ENCODE measurements at regions not wholly inside any gene's neighbourhood (a gene's known extent, or its start where the extent isn't known, plus 50 kb on each side); places are given as distances from the start of the nearest gene placed in this dataset.

- no peak for DNase-seq (ENCODE audit: low read depth in 1 of 2, low spot score in 1 of 2)
- TF ChIP-seq POLR2AphosphoS5 (IDR thresholded peaks at IDR 0.05; ENCODE audit: low read depth) = no peak
- TF ChIP-seq, protein P1, sequence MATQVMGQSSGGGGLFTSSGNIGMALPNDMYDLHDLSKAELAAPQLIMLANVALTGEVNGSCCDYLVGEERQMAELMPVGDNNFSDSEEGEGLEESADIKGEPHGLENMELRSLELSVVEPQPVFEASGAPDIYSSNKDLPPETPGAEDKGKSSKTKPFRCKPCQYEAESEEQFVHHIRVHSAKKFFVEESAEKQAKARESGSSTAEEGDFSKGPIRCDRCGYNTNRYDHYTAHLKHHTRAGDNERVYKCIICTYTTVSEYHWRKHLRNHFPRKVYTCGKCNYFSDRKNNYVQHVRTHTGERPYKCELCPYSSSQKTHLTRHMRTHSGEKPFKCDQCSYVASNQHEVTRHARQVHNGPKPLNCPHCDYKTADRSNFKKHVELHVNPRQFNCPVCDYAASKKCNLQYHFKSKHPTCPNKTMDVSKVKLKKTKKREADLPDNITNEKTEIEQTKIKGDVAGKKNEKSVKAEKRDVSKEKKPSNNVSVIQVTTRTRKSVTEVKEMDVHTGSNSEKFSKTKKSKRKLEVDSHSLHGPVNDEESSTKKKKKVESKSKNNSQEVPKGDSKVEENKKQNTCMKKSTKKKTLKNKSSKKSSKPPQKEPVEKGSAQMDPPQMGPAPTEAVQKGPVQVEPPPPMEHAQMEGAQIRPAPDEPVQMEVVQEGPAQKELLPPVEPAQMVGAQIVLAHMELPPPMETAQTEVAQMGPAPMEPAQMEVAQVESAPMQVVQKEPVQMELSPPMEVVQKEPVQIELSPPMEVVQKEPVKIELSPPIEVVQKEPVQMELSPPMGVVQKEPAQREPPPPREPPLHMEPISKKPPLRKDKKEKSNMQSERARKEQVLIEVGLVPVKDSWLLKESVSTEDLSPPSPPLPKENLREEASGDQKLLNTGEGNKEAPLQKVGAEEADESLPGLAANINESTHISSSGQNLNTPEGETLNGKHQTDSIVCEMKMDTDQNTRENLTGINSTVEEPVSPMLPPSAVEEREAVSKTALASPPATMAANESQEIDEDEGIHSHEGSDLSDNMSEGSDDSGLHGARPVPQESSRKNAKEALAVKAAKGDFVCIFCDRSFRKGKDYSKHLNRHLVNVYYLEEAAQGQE (IDR thresholded peaks at IDR 0.05; ENCODE audit: insufficient replicate concordance, low read depth) = no peak
- no peak for TF ChIP-seq GABPA (IDR thresholded peaks at IDR 0.05; ENCODE audit: low read depth)
- no peak for TF ChIP-seq SPI1 (IDR thresholded peaks at IDR 0.05; ENCODE audit: borderline replicate concordance, low read depth)
- TF ChIP-seq, protein P2, sequence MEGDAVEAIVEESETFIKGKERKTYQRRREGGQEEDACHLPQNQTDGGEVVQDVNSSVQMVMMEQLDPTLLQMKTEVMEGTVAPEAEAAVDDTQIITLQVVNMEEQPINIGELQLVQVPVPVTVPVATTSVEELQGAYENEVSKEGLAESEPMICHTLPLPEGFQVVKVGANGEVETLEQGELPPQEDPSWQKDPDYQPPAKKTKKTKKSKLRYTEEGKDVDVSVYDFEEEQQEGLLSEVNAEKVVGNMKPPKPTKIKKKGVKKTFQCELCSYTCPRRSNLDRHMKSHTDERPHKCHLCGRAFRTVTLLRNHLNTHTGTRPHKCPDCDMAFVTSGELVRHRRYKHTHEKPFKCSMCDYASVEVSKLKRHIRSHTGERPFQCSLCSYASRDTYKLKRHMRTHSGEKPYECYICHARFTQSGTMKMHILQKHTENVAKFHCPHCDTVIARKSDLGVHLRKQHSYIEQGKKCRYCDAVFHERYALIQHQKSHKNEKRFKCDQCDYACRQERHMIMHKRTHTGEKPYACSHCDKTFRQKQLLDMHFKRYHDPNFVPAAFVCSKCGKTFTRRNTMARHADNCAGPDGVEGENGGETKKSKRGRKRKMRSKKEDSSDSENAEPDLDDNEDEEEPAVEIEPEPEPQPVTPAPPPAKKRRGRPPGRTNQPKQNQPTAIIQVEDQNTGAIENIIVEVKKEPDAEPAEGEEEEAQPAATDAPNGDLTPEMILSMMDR (IDR thresholded peaks at IDR 0.05; ENCODE audit: insufficient read depth, low read length) = no peak
- Histone ChIP-seq H3K27me3 (ENCODE audit: insufficient read depth, poor library complexity, severe bottlenecking) (no peaks in the 10 kb centered on the region), H3K4me3 (replicated peaks; ENCODE audit: insufficient read depth, low read length) (no peak overlapping the region), H3K27ac (replicated peaks) (no peak overlapping the region)
Observed at GRCh38 chr9:118785456-118785855, 583.8 kb downstream of the BRINP1 start.

GRCh38 chr9:118786877-118787276 lies 582.4 kb downstream of the BRINP1 start:
- TF ChIP-seq, protein P2 (IDR thresholded peaks at IDR 0.05; ENCODE audit: insufficient read depth, low read length) = no peak
- TF ChIP-seq, protein P1 (IDR thresholded peaks at IDR 0.05; ENCODE audit: insufficient replicate concordance, low read depth) = no peak
- TF ChIP-seq POLR2AphosphoS5 (IDR thresholded peaks at IDR 0.05; ENCODE audit: low read depth) = no peak
- TF ChIP-seq GABPA (IDR thresholded peaks at IDR 0.05; ENCODE audit: low read depth) = no peak
- no peak for TF ChIP-seq SPI1 (IDR thresholded peaks at IDR 0.05; ENCODE audit: borderline replicate concordance, low read depth)
- H3K4me3 ChIP-seq (replicated peaks; ENCODE audit: insufficient read depth, low read length) = no peak overlapping the region
- no peak for DNase-seq (ENCODE audit: low read depth in 1 of 2, low spot score in 1 of 2)

DNA sequence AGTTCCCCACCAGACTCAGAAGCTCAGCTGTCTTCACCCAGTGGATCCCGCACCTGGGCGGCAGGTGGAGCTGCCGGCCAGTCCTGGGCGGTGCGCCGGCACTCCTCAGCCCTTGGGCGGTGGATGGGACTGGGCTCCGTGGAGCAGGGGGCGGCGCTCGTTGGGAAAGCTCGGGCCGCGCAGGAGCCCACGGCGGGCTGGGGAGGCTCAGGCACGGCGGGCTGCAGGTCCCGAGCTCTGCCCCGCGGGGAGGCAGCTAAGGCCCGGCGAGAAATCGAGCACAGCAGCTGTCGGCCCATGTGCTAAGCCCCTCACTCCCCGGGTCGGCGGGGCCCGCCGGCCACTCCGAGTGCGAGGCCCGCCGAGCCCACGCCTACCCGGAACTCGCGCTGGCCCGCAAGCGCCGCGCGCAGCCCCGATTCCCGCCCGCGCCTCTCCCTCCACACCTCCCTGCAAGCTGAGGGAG lies 560.0 kb downstream of the BRINP1 start:
- DNase-seq (ENCODE audit: low read depth in 1 of 2, low spot score in 1 of 2) = no peak
- no peaks in the 10 kb centered on the region for H3K27me3 ChIP-seq (ENCODE audit: insufficient read depth, poor library complexity, severe bottlenecking)
- no peak overlapping the region for H3K4me3 ChIP-seq (replicated peaks; ENCODE audit: insufficient read depth, low read length)
- no peak overlapping the region for H3K27ac ChIP-seq (replicated peaks)
- TF ChIP-seq GABPA (IDR thresholded peaks at IDR 0.05; ENCODE audit: low read depth) = no peak

More at GRCh38 chr9:118786877-118787276, 582.4 kb downstream of the BRINP1 start:
- Histone ChIP-seq H3K27ac (replicated peaks) (no peak overlapping the region), H3K27me3 (ENCODE audit: insufficient read depth, poor library complexity, severe bottlenecking) (no peaks in the 10 kb centered on the region)

DNA sequence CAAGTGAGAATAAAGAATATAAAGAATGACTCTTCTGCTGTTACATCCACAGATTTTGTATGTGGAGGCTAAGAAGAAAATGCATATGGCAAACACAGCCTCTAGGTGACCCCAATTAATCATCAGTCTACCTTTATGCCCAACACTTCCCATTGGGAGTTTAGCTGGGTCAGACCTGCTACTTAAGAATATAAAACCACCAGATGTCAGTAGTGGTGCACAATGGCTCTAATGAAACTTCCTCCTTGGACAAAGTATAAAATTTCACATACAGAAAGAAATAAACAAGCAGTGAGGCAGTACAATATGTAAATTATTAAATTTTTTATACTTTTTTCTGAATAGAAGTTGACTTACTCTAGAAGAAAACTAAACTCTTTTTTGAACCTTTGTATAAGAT lies 539.9 kb downstream of the BRINP1 start:
- H3K4me3 ChIP-seq (replicated peaks; ENCODE audit: insufficient read depth, low read length) = no peak overlapping the region
- no peak overlapping the region for H3K27ac ChIP-seq (replicated peaks)
- DNase-seq (ENCODE audit: low read depth in 1 of 2, low spot score in 1 of 2) = no peak
- H3K27me3 ChIP-seq (ENCODE audit: insufficient read depth, poor library complexity, severe bottlenecking) = no peaks in the 10 kb centered on the region
- TF ChIP-seq, protein P2 (IDR thresholded peaks at IDR 0.05; ENCODE audit: insufficient read depth, low read length) = no peak
- no peak for TF ChIP-seq GABPA (IDR thresholded peaks at IDR 0.05; ENCODE audit: low read depth)
- no peak for TF ChIP-seq SPI1 (IDR thresholded peaks at IDR 0.05; ENCODE audit: borderline replicate concordance, low read depth)
- TF ChIP-seq, protein P1 (IDR thresholded peaks at IDR 0.05; ENCODE audit: insufficient replicate concordance, low read depth) = no peak
- TF ChIP-seq POLR2AphosphoS5 (IDR thresholded peaks at IDR 0.05; ENCODE audit: low read depth) = no peak

Data from HL-60 (cell line).